Gastroesophageal sphincter (tissue), 4 donors: ENCODE measurements at regions not wholly inside any gene's neighbourhood (a gene's known extent, or its start where the extent isn't known, plus 50 kb on each side); places are given as distances from the start of the nearest gene placed in this dataset.

Source experiments
- ATAC-seq: fragments of 150-250 bp; one replicate; pipeline ENCODE4 v1.9.1; 2016; ENCODE audit warnings: mild to moderate bottlenecking, moderate library complexity
- H3K27ac ChIP-seq, 4 donors: fragments of 200-600 bp; sonication (generic) in 3 of 4; 1 replicate in 3 of 4; 2 replicates in 1 of 4; pipeline ENCODE4 v1.5.1; 2016 to 2019
- H3K27me3 ChIP-seq: fragments of 200-600 bp; sonication (generic); one replicate; pipeline ENCODE4 v1.5.1; 2019
- H3K36me3 ChIP-seq, 2 donors: fragments of 200-600 bp; sonication (generic); one replicate each; pipeline ENCODE4 v1.5.1; 2019; ENCODE audit warnings: control low read depth in 1 of 2
- H3K4me1 ChIP-seq, 3 donors: fragments of 200-600 bp; sonication (generic); 1 replicate in 2 of 3; 2 replicates in 1 of 3; pipeline ENCODE4 v1.5.1; 2016 to 2019; ENCODE audit warnings: control low read depth in 2 of 3
- H3K4me3 ChIP-seq, 2 donors: fragments of 200-600 bp; sonication (generic); one replicate each; pipeline ENCODE4 v1.5.1; 2019; ENCODE audit warnings: mild to moderate bottlenecking in 1 of 2, moderate library complexity in 1 of 2
- H3K9me3 ChIP-seq, 3 donors: fragments of 200-600 bp; sonication (generic); one replicate each; pipeline ENCODE4 v1.5.1; 2017 to 2019; ENCODE audit warnings: control low read depth in 2 of 3
- EP300 ChIP-seq: sonication (generic); formaldehyde crosslinking; IDR thresholded peaks from one replicate; pipeline ENCODE4 v1.6.1; 2017; ENCODE audit warnings: antibody characterized with exemption, mild to moderate bottlenecking
- POLR2A ChIP-seq, 2 donors: fragments of 450-650 bp; IDR thresholded peaks; one replicate each; pipeline ENCODE4 v1.6.1; 2017; ENCODE audit warnings: antibody characterized with exemption in 2 of 2, mild to moderate bottlenecking in 2 of 2, moderate library complexity in 1 of 2
- POLR2AphosphoS5 ChIP-seq: sonication (generic); formaldehyde crosslinking; IDR thresholded peaks from one replicate; pipeline ENCODE4 v1.6.1; 2017; ENCODE audit warnings: antibody characterized with exemption
- WGBS, 2 donors: methylation state at CpG; one replicate each; pipeline ENCODE4 v1.1.5; 2018; ENCODE audit warnings: low coverage in 1 of 2; 5-methylcytosine and 5-hydroxymethylcytosine counted together
- TF ChIP-seq, protein P1 (sequence below), 4 experiments: fragments of 200-600 bp in 2 of 4; fragments of 450-650 bp in 2 of 4; sonication (generic) in 1 of 4; IDR thresholded peaks; one replicate each; pipeline ENCODE4 v1.5.1; 2017 to 2019; ENCODE audit warnings: antibody characterized with exemption in 4 of 4, mild to moderate bottlenecking in 2 of 4, moderate library complexity in 2 of 4

DNA sequence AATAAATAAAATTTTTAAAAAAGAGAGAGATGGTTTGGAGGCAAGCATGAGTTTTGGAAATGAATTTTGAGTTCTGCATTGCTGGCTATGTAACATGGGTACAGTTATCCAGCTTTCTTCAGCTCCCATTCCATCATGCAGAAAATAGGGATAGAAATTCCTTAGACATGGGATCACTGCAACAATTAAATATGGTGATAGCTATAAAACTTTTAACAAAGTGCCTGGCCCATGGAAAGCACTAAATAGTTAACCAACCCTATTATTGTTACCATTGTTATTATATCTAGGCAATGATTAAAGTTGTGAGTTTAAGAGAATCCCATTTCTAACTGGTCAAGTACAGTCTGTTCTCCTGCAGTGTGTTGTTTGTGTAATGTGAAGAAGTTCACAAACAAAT, 115.4 kb upstream of the GAS1 start:
- no peaks in the 10 kb centered on the region for H3K4me1 ChIP-seq
- TF ChIP-seq POLR2AphosphoS5, result no peak
- TF ChIP-seq, protein P1, sequence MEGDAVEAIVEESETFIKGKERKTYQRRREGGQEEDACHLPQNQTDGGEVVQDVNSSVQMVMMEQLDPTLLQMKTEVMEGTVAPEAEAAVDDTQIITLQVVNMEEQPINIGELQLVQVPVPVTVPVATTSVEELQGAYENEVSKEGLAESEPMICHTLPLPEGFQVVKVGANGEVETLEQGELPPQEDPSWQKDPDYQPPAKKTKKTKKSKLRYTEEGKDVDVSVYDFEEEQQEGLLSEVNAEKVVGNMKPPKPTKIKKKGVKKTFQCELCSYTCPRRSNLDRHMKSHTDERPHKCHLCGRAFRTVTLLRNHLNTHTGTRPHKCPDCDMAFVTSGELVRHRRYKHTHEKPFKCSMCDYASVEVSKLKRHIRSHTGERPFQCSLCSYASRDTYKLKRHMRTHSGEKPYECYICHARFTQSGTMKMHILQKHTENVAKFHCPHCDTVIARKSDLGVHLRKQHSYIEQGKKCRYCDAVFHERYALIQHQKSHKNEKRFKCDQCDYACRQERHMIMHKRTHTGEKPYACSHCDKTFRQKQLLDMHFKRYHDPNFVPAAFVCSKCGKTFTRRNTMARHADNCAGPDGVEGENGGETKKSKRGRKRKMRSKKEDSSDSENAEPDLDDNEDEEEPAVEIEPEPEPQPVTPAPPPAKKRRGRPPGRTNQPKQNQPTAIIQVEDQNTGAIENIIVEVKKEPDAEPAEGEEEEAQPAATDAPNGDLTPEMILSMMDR (IDR thresholded peaks at IDR 0.05), result no peak
- no peak for TF ChIP-seq POLR2A (IDR thresholded peaks at IDR 0.05)
- TF ChIP-seq EP300, result no peak
- H3K9me3 ChIP-seq, result no peaks in the 10 kb centered on the region
- no peak for ATAC-seq
- no peak overlapping the region for H3K4me3 ChIP-seq
- H3K27me3 ChIP-seq, result no peaks in the 10 kb centered on the region
- no peaks in the 10 kb centered on the region for H3K36me3 ChIP-seq
- peak overlapping the region in 1 of 4 donors; percentile 0 for H3K27ac ChIP-seq

DNA sequence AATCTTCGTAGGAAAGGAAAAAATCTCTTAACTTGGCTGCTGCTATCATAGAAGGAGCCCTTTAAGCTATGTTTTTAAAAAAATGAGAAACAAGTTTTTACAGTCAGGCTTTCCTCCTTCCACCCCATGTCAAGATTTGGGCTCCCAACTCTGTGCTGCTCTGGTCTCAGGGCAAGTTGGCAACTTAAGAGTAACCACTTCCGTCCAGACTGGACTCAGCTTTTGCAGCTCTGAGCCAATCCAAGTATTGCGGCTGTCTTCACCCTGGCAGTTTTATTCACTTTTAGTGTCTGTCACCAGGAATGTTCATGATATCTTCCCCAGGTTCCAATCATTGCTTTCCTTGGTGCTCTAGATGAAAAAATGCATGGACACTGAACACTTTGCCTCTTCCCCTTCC, 115.9 kb upstream of the GAS1 start:
- peak; percentile 39 for ATAC-seq
- TF ChIP-seq POLR2AphosphoS5 (no peak), EP300 (no peak), POLR2A (IDR thresholded peaks at IDR 0.05) (no peak)
- TF ChIP-seq, protein P1 (IDR thresholded peaks at IDR 0.05), result no peak
- WGBS, 2 donors, result 57 to 65% methylated on average over 2 to 3 of the region's 3 CpGs
- Histone ChIP-seq H3K27ac (no peak overlapping the region), H3K36me3 (no peaks in the 10 kb centered on the region), H3K27me3 (no peaks in the 10 kb centered on the region), H3K4me3 (no peak overlapping the region), H3K4me1 (no peaks in the 10 kb centered on the region), H3K9me3 (no peaks in the 10 kb centered on the region)

DNA sequence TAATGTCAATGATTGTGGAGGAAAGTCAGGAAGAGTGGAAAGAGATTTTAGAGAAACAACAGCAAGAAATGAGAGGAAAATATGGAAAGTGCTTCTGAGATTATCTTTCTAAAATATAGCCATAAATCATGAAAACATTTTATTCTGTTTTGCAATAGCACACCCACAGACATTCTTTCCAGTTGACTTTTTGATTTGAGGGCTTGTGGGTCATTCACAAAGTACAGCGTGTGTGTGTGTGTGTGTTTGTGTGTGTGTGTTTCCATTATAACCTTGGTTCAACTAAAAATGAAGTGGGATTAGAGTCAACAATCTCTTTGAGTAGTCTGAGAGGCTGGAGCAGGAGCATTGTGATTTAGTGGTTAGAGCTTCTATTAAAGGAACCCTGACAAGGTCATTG, 116.6 kb upstream of the GAS1 start:
- 29% methylated on average over 1 of the region's 1 CpG; no CpG with 5 or more reads in 1 of the 2 donors for WGBS, 2 donors
- no peaks in the 10 kb centered on the region for H3K36me3 ChIP-seq
- no peaks in the 10 kb centered on the region for H3K4me1 ChIP-seq
- H3K27ac ChIP-seq, result no peak overlapping the region
- H3K4me3 ChIP-seq, result no peak overlapping the region
- no peak for TF ChIP-seq EP300
- TF ChIP-seq POLR2A (IDR thresholded peaks at IDR 0.05), result no peak
- peak; percentile 67 for TF ChIP-seq POLR2AphosphoS5
- no peaks in the 10 kb centered on the region for H3K27me3 ChIP-seq
- no peaks in the 10 kb centered on the region for H3K9me3 ChIP-seq
- no peak for ATAC-seq

DNA sequence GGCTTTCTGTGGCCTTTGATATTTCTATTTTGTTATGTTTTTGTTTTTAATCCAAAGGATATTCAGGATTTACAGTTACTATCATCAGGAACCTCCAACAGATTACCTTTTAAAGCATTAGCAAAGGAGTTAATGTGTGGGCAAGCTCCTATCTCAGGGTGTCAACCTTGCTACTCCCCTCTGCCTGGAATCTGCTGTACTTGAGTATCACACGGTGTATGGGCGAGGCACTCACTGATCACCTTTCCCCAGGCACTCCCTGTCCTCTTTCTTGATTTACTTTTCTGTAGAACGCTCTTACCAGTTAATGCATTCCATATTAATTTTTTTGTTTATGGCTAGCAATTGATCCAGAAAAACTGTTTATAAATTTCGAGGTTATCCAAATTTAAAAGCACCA, 117.0 kb upstream of the GAS1 start:
- H3K36me3 ChIP-seq, result no peaks in the 10 kb centered on the region
- H3K4me1 ChIP-seq, result no peaks in the 10 kb centered on the region
- no peaks in the 10 kb centered on the region for H3K9me3 ChIP-seq
- ATAC-seq, result no peak
- H3K27ac ChIP-seq, result no peak overlapping the region
- no peaks in the 10 kb centered on the region for H3K27me3 ChIP-seq
- no peak overlapping the region for H3K4me3 ChIP-seq
- 84 to 100% methylated on average over 3 to 4 of the region's 4 CpGs for WGBS, 2 donors
- no peak for TF ChIP-seq POLR2A (IDR thresholded peaks at IDR 0.05)
- TF ChIP-seq, protein P1 (IDR thresholded peaks at IDR 0.05), result no peak
- TF ChIP-seq POLR2AphosphoS5, result no peak
- no peak for TF ChIP-seq EP300

DNA sequence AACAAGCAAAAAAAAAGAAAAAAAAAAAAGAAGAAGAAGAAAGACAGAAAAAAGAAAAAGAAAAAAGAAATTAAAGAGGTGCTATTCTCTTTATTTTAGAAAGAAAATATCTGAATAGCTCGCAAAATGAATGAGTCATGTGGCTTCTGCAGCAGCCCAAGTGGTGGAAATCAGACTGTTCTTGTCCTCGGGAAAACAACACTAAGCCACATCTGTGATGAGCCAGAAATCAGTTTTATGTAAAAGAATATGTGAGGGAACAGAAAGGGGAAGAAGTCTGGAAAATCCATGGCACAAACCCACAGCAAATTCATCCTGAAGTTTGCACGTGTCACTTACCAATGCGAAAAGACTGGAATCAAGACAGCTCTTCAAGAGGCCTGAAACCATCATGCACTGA, 118.7 kb upstream of the GAS1 start:
- no peaks in the 10 kb centered on the region for H3K36me3 ChIP-seq
- no peaks in the 10 kb centered on the region for H3K4me1 ChIP-seq
- no peaks in the 10 kb centered on the region for H3K27me3 ChIP-seq
- WGBS, 2 donors, result 70% methylated on average over 4 of the region's 4 CpGs; no CpG with 5 or more reads in 1 of the 2 donors
- no peak overlapping the region for H3K4me3 ChIP-seq
- no peak overlapping the region for H3K27ac ChIP-seq
- TF ChIP-seq, protein P1 (IDR thresholded peaks at IDR 0.05), result no peak
- no peak for TF ChIP-seq POLR2A (IDR thresholded peaks at IDR 0.05)
- TF ChIP-seq POLR2AphosphoS5, result no peak
- no peak for TF ChIP-seq EP300
- no peak for ATAC-seq
- H3K9me3 ChIP-seq, result no peaks in the 10 kb centered on the region
